SU-DHL-6 (cell line): ENCODE measurements at regions not wholly inside any gene's neighbourhood (a gene's known extent, or its start where the extent isn't known, plus 50 kb on each side); places are given as distances from the start of the nearest gene placed in this dataset.

ENCODE experiments used
- EZH2phosphoT487 ChIP-seq: fragments of 200-600 bp; sonication (generic), shearing (Covaris generic); conservative IDR thresholded peaks from 2 replicates; pipeline ENCODE4 v1.6.1; 2018; ENCODE audit warnings: mild to moderate bottlenecking, antibody characterized with exemption, low read length, moderate library complexity, mixed read lengths
- TF ChIP-seq, protein P1 (sequence below): fragments of 200-600 bp; sonication (generic); IDR thresholded peaks from one replicate; pipeline ENCODE4 v1.5.1; 2017; ENCODE audit warnings: antibody characterized with exemption, mild to moderate bottlenecking, low read length, moderate library complexity; ENCODE audit not compliant: insufficient read depth, poor library complexity, severe bottlenecking

DNA sequence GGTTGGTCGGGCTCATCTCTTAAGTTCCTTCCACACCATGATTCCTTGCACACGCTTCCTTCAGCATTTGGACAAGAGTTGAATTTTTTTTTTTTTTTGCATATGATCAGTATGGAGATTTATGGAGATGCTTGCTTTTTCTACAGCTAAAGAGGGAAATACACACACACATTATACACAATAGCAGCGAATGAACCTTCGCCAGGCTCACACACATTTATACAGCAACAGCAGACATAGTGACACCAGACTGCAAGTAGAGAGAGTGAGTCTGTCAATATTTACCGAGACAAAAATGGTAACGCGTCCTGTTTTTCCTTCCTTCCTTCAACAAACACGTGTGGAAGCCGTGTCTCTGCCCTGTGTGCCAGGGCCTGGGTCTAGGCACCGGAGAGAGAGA, 897.9 kb downstream of the BCL11B start:
- TF ChIP-seq EZH2phosphoT487 = no peak
- TF ChIP-seq, protein P1, sequence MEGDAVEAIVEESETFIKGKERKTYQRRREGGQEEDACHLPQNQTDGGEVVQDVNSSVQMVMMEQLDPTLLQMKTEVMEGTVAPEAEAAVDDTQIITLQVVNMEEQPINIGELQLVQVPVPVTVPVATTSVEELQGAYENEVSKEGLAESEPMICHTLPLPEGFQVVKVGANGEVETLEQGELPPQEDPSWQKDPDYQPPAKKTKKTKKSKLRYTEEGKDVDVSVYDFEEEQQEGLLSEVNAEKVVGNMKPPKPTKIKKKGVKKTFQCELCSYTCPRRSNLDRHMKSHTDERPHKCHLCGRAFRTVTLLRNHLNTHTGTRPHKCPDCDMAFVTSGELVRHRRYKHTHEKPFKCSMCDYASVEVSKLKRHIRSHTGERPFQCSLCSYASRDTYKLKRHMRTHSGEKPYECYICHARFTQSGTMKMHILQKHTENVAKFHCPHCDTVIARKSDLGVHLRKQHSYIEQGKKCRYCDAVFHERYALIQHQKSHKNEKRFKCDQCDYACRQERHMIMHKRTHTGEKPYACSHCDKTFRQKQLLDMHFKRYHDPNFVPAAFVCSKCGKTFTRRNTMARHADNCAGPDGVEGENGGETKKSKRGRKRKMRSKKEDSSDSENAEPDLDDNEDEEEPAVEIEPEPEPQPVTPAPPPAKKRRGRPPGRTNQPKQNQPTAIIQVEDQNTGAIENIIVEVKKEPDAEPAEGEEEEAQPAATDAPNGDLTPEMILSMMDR = no peak
